ENCODE measurements at regions not wholly inside any gene's neighbourhood (a gene's known extent, or its start where the extent isn't known, plus 50 kb on each side); places are given as distances from the start of the nearest gene placed in this dataset.

GRCh38 chrX:14228611-14229010 lies 198.9 kb upstream of the GEMIN8 start:
- no peak overlapping the region for H3K4me3 ChIP-seq (ENCODE audit: low read length)
- TF ChIP-seq CTCF (IDR thresholded peaks at IDR 0.05; ENCODE audit: insufficient read depth, low read depth, low read length, missing control alignments), result no peak
- peak; percentile 29 for DNase-seq (ENCODE audit: low read depth)

GRCh38 chrX:14220386-14220944 lies 190.8 kb upstream of the GEMIN8 start:
- TF ChIP-seq CTCF (IDR thresholded peaks at IDR 0.05; ENCODE audit: insufficient read depth, low read depth, low read length, missing control alignments), result no peak
- DNase-seq (ENCODE audit: low read depth), result no peak
- no peak overlapping the region for H3K4me3 ChIP-seq (ENCODE audit: low read length)

GRCh38 chrX:14209034-14209433 lies 179.3 kb upstream of the GEMIN8 start:
- no peak overlapping the region for H3K4me3 ChIP-seq (ENCODE audit: low read length)
- TF ChIP-seq CTCF (IDR thresholded peaks at IDR 0.05; ENCODE audit: insufficient read depth, low read depth, low read length, missing control alignments), result no peak
- peak; percentile 1 for DNase-seq (ENCODE audit: low read depth)

DNA sequence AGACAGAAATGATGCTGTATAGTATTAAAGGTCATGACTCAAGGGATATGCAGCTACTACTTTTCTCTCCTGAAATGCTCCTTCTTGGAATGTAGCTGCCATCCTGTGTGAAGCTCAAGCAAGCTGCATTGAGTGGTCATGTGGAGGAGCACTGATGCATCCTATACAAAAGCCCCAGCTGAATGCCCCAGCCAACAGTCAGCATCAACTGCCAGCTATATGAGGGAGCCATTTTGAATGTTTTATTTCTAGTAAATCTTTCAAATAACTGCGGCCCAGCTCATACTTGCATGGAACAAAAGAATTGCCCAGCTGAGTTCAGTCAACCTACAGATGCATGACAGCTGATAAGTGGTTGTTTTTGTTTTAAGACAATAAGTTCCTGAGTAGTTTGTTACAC lies 165.0 kb upstream of the GEMIN8 start:
- H3K4me3 ChIP-seq (ENCODE audit: low read length), result no peak overlapping the region
- DNase-seq (ENCODE audit: low read depth), result no peak
- no peak for TF ChIP-seq CTCF (IDR thresholded peaks at IDR 0.05; ENCODE audit: insufficient read depth, low read depth, low read length, missing control alignments)

DNA sequence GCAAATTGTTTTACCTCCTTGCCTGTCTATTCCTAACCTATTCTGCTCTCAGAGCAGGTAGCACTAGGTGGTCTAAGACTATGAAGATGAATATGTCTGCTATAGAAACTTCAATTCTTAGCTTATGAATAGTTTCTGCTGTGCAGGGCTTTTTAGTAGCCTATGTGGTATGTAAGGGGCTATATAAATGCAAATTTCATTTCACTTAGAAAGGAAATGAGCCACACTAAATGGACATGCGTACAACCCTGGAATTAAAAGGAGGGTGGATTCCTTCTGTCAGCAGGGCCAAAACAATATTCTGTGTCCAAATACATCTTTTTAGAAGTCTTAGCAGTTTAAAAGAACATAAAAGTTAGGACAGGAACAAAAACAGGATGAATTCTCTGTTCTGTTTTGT lies 163.9 kb upstream of the GEMIN8 start:
- no peak for TF ChIP-seq CTCF (IDR thresholded peaks at IDR 0.05; ENCODE audit: insufficient read depth, low read depth, low read length, missing control alignments)

GRCh38 chrX:14173873-14174272 lies 144.2 kb upstream of the GEMIN8 start:
- TF ChIP-seq CTCF (IDR thresholded peaks at IDR 0.05; ENCODE audit: insufficient read depth, low read depth, low read length, missing control alignments), result no peak
- DNase-seq (ENCODE audit: low read depth), result no peak
- H3K4me3 ChIP-seq (ENCODE audit: low read length), result no peak overlapping the region

More for the DNA sequence above, 163.9 kb upstream of the GEMIN8 start:
- no peak overlapping the region for H3K4me3 ChIP-seq (ENCODE audit: low read length)
- no peak for DNase-seq (ENCODE audit: low read depth)

- H3K4me3 ChIP-seq (ENCODE audit: low read length), result no peak overlapping the region
- DNase-seq (ENCODE audit: low read depth), result no peak
- TF ChIP-seq CTCF (IDR thresholded peaks at IDR 0.05; ENCODE audit: insufficient read depth, low read depth, low read length, missing control alignments), result no peak
Observed at GRCh38 chrX:14164828-14165227, 135.1 kb upstream of the GEMIN8 start.
